ENCODE measurements at regions not wholly inside any gene's neighbourhood (a gene's known extent, or its start where the extent isn't known, plus 50 kb on each side); places are given as distances from the start of the nearest gene placed in this dataset.

DNA sequence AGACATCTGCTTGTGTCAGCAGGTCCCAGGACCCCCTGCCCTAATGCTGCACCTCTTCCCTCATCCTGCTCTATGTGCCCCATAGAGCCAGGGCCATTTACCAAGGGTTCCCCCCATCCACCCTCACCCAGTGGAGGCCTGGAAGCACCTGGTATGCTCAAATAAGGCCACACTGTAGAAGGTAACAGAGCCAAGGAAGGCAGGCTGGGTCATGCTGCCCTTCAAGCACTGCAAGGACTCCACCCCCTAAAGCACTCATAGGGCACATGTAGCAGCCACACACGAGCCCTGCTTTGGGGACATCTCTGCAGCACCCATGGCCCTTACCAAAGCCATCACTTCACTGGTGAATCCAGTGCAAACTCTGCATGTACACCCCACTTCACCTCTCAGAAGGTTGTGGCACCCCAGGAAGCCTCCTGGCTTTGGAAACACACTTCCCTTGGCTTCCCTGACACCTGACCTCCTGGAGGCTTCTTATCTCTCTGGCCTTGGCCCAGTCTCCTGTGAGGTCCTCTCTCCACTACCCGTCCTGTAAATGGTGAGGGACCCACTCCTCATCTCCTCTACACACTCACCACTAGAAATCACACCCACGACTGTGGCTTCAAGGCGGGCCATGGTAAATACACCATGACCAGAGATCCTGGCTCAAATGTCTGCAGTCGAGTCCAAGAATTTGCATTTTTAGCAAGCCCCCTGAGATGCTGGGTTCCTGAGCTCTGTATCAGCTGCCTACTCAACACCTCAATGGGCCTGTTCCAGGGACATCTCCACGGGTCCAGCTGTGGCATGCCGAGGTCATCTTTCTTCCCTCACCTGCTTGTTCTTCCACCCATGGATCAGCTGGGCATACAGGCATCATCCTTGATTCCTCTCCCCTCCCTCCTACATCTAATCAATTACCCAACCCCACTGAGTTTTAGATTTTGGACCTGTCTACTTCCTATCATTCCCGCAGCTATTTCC, 80.9 kb upstream of the DOCK9 start:
- no peak for TF ChIP-seq EZH2 (IDR thresholded peaks at IDR 0.05; ENCODE audit: borderline replicate concordance)
- TF ChIP-seq EZH2phosphoT487 (IDR thresholded peaks at IDR 0.05; ENCODE audit: low read depth, severe bottlenecking, unreplicated experiment) = no peak

Data from hepatocyte (in vitro differentiated cells).